Testis (tissue), 2 donors: ENCODE measurements at regions not wholly inside any gene's neighbourhood (a gene's known extent, or its start where the extent isn't known, plus 50 kb on each side); places are given as distances from the start of the nearest gene placed in this dataset.
"Not testable (repeated sequence)": the region's sequence is repeated elsewhere in the genome, so short reads cannot be mapped to it uniquely, and the experiment has no call there.

Experiments used
- DNase-seq: peaks from one replicate; pipeline ENCODE4 v3.0.0-alpha.2; 2019
- H3K27ac ChIP-seq, 2 donors: fragments of 200-600 bp; sonication (generic); one replicate each; pipeline ENCODE4 v1.5.1; 2019
- H3K27me3 ChIP-seq: fragments of 200-600 bp; sonication (generic); one replicate; pipeline ENCODE4 v1.5.1; 2019
- H3K36me3 ChIP-seq: fragments of 200-600 bp; sonication (generic); one replicate; pipeline ENCODE4 v1.5.1; 2017; ENCODE audit warnings: low read depth; ENCODE audit errors: missing control alignments
- H3K4me1 ChIP-seq: fragments of 200-600 bp; sonication (generic); one replicate; pipeline ENCODE4 v1.5.1; 2019
- H3K4me3 ChIP-seq, 2 donors: fragments of 200-600 bp; sonication (generic); one replicate each; pipeline ENCODE4 v1.5.1; 2017 to 2019
- H3K9me3 ChIP-seq: fragments of 200-600 bp; sonication (generic); one replicate; pipeline ENCODE4 v1.5.1; 2017
- CTCF ChIP-seq, 3 experiments: fragments of 450-650 bp in 2 of 3; fragments of 200-600 bp in 1 of 3; sonication (generic) in 1 of 3; IDR thresholded peaks; one replicate each; pipeline ENCODE4 v1.5.1; 2016 to 2019; ENCODE audit warnings: antibody characterized with exemption in 3 of 3, mild to moderate bottlenecking in 2 of 3, moderate library complexity in 1 of 3
- POLR2A ChIP-seq: fragments of 450-650 bp; IDR thresholded peaks from one replicate; pipeline ENCODE4 v1.6.1; 2017; ENCODE audit warnings: antibody characterized with exemption, mild to moderate bottlenecking, moderate library complexity
- WGBS, 2 donors: methylation state at CpG; one replicate each; pipeline ENCODE4 v1.1.5; 2018; 5-methylcytosine and 5-hydroxymethylcytosine counted together
- intact Hi-C: fragments of 100-400 bp; cut with DNase I; formaldehyde crosslinking; loops from one replicate; pipeline ENCODE4 v1.15.1; 2023; ENCODE audit warnings: low total_unique reads

GRCh38 chr20:22830138-22830537, 205.0 kb upstream of the SSTR4 start:
- H3K27ac ChIP-seq, result no peak overlapping the region
- no peaks in the 10 kb centered on the region for H3K4me1 ChIP-seq
- DNase-seq, result no peak
- no peak for TF ChIP-seq CTCF (IDR thresholded peaks at IDR 0.05)
- TF ChIP-seq POLR2A, result no peak
- WGBS, 2 donors, result 77 to 82% methylated on average over 2 of the region's 2 CpGs
- no peaks in the 10 kb centered on the region for H3K9me3 ChIP-seq
- H3K36me3 ChIP-seq, result no peaks in the 10 kb centered on the region
- H3K4me3 ChIP-seq, result no peak overlapping the region
- intact Hi-C loops, result no loop called here
- H3K27me3 ChIP-seq, result no peaks in the 10 kb centered on the region

- DNase-seq, H3K4me1 ChIP-seq, H3K36me3 ChIP-seq, H3K4me3 ChIP-seq, H3K9me3 ChIP-seq, H3K27me3 ChIP-seq, H3K27ac ChIP-seq, intact Hi-C loops: not testable (repeated sequence)
- WGBS, 2 donors, result 86 to 88% methylated on average over 2 of the region's 2 CpGs
Measured at GRCh38 chr20:22830715-22831114, 204.4 kb upstream of the SSTR4 start.

DNA sequence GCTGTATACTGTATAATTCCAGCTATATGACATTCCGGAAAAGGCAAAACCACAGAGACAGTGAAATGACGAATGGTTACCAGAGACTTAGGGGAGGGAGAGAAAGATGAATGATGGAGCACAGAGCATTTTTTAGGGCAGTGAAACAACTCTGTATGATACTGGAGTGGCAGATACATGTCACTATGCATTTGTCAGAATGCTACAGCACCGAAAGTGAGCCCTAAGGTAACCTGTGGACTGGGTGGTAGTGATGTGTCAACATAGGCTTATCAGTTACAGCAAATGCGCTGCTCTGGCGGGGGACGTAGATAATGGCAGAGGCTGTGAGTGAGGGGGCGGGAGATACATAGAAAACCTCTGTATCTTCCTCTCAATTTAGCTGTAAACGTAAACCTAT, 201.3 kb upstream of the SSTR4 start:
- Histone ChIP-seq H3K4me1 (no peaks in the 10 kb centered on the region), H3K27ac (no peak overlapping the region), H3K9me3 (no peaks in the 10 kb centered on the region), H3K27me3 (no peaks in the 10 kb centered on the region), H3K36me3 (no peaks in the 10 kb centered on the region), H3K4me3 (no peak overlapping the region)
- no peak for DNase-seq
- intact Hi-C loops, result no loop called here
- 80 to 84% methylated on average over 8 of the region's 8 CpGs for WGBS, 2 donors
- TF ChIP-seq POLR2A (no peak), CTCF (IDR thresholded peaks at IDR 0.05) (no peak)

- H3K9me3 ChIP-seq, result no peaks in the 10 kb centered on the region
- no peaks in the 10 kb centered on the region for H3K4me1 ChIP-seq
- no peaks in the 10 kb centered on the region for H3K36me3 ChIP-seq
- H3K27me3 ChIP-seq, result no peaks in the 10 kb centered on the region
- TF ChIP-seq POLR2A (no peak), CTCF (IDR thresholded peaks at IDR 0.05) (no peak)
- no peak overlapping the region for H3K4me3 ChIP-seq
- DNase-seq, result no peak
- no peak overlapping the region for H3K27ac ChIP-seq
- intact Hi-C loops, result no loop called here
Measured at GRCh38 chr20:22834651-22835256, 200.4 kb upstream of the SSTR4 start.

DNA sequence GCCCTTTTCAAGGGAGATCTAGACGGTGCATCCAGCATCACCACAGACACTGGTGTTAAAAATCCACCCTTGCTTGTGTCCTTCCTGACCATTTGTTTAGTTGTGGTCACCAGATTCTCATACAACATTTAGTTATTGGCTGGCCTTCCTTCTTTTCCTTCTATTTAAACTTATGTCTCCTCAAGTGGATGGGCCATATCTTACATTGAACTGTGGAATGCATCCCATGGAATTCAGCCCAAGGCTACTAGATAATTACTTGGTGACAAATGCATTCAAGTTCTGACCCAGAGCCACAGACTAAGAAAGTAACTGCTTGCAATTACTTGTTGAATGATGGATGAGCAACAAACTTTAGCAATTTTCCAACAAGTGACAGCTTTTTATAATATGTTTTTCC, 198.9 kb upstream of the SSTR4 start:
- WGBS, 2 donors, result 44 to 50% methylated on average over 1 of the region's 1 CpG
- Histone ChIP-seq H3K4me3 (no peak overlapping the region), H3K27ac (no peak overlapping the region), H3K27me3 (no peaks in the 10 kb centered on the region), H3K9me3 (no peaks in the 10 kb centered on the region), H3K36me3 (no peaks in the 10 kb centered on the region), H3K4me1 (no peaks in the 10 kb centered on the region)
- TF ChIP-seq POLR2A (no peak), CTCF (IDR thresholded peaks at IDR 0.05) (no peak)
- no peak for DNase-seq
- intact Hi-C loops, result no loop called here
